ENCODE measurements at regions not wholly inside any gene's neighbourhood (a gene's known extent, or its start where the extent isn't known, plus 50 kb on each side); places are given as distances from the start of the nearest gene placed in this dataset.

DNA sequence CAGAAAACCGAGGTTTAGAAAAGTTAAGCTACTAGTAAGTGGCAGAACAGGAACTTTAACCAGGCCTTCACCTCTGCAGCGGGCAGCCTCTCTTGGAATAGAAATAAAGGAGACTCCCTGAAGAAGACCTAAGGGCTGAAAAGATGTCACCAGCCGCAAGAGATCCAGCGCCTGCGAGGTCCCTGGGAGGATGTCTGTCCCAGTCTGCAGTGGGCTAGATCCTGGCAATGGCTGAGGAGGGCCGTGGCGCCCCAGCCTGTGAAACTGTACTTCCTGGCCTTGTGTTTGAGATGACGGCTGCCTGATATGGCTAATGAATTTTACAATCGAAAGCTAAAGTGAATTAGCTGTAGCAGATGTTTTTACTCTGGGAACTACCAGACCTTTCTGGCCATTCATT lies 300.6 kb upstream of the SALL3 start:
- TF ChIP-seq EP300 (IDR thresholded peaks at IDR 0.05) (no peak), POLR2A (IDR thresholded peaks at IDR 0.05) (no peak)
- TF ChIP-seq, protein P1, sequence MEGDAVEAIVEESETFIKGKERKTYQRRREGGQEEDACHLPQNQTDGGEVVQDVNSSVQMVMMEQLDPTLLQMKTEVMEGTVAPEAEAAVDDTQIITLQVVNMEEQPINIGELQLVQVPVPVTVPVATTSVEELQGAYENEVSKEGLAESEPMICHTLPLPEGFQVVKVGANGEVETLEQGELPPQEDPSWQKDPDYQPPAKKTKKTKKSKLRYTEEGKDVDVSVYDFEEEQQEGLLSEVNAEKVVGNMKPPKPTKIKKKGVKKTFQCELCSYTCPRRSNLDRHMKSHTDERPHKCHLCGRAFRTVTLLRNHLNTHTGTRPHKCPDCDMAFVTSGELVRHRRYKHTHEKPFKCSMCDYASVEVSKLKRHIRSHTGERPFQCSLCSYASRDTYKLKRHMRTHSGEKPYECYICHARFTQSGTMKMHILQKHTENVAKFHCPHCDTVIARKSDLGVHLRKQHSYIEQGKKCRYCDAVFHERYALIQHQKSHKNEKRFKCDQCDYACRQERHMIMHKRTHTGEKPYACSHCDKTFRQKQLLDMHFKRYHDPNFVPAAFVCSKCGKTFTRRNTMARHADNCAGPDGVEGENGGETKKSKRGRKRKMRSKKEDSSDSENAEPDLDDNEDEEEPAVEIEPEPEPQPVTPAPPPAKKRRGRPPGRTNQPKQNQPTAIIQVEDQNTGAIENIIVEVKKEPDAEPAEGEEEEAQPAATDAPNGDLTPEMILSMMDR (IDR thresholded peaks at IDR 0.05) = no peak

All from sigmoid colon (tissue), 4 donors.